ENCODE measurements at regions not wholly inside any gene's neighbourhood (a gene's known extent, or its start where the extent isn't known, plus 50 kb on each side); places are given as distances from the start of the nearest gene placed in this dataset.

GRCh38 chr5:67308988-67309688 lies 112.5 kb upstream of the CD180 start:
- no peak for DNase-seq

GRCh38 chr5:67306965-67307607 lies 110.5 kb upstream of the CD180 start:
- no peak for DNase-seq

- no peak for DNase-seq
These were observed 109.5 kb upstream of the CD180 start for GRCh38 chr5:67305913-67306710.

GRCh38 chr5:67305401-67305800 lies 108.8 kb upstream of the CD180 start:
- no peak for DNase-seq

GRCh38 chr5:67303356-67303755 lies 106.8 kb upstream of the CD180 start:
- no peak for DNase-seq

GRCh38 chr5:67301285-67301903 lies 104.8 kb upstream of the CD180 start:
- DNase-seq, result no peak

- DNase-seq, result no peak
These were observed 103.7 kb upstream of the CD180 start for GRCh38 chr5:67300326-67300725.

GRCh38 chr5:67299231-67299735 lies 102.7 kb upstream of the CD180 start:
- no peak for DNase-seq

GRCh38 chr5:67297802-67298532 lies 101.4 kb upstream of the CD180 start:
- no peak for DNase-seq

GRCh38 chr5:67297376-67297775 lies 100.8 kb upstream of the CD180 start:
- no peak for DNase-seq

GRCh38 chr5:67294266-67294938 lies 97.8 kb upstream of the CD180 start:
- no peak for DNase-seq

GRCh38 chr5:67293226-67293625 lies 96.6 kb upstream of the CD180 start:
- DNase-seq, result no peak

GRCh38 chr5:67292201-67292940 lies 95.8 kb upstream of the CD180 start:
- no peak for DNase-seq

GRCh38 chr5:67291671-67292070 lies 95.1 kb upstream of the CD180 start:
- DNase-seq, result no peak

- no peak for DNase-seq
These were observed 94.5 kb upstream of the CD180 start for GRCh38 chr5:67291066-67291465.

- no peak for DNase-seq
These were observed 94.1 kb upstream of the CD180 start for GRCh38 chr5:67290655-67291054.

GRCh38 chr5:67289763-67290521 lies 93.3 kb upstream of the CD180 start:
- no peak for DNase-seq

GRCh38 chr5:67287510-67288268 lies 91.1 kb upstream of the CD180 start:
- DNase-seq, result no peak

GRCh38 chr5:67286006-67286405 lies 89.4 kb upstream of the CD180 start:
- no peak for DNase-seq
